Liver (tissue), 3 donors: ENCODE measurements at regions not wholly inside any gene's neighbourhood (a gene's known extent, or its start where the extent isn't known, plus 50 kb on each side); places are given as distances from the start of the nearest gene placed in this dataset.

Experiments
- CTCF ChIP-seq: fragments of 150-350 bp; IDR thresholded peaks from 2 replicates; pipeline ENCODE4 v1.5.1; 2017; ENCODE audit warnings: improper control_type of control experiment, low read depth, low read length; ENCODE audit not compliant: missing input control
- GABPA ChIP-seq, 2 donors: IDR thresholded peaks in 1 of 2; conservative IDR thresholded peaks in 1 of 2; 2 replicates each; pipeline ENCODE4 v1.6.1; 2016; ENCODE audit warnings: antibody characterized with exemption in 2 of 2, mild to moderate bottlenecking in 1 of 2, moderate library complexity in 1 of 2
- JUND ChIP-seq, 2 donors: IDR thresholded peaks; 2 replicates each; pipeline ENCODE4 v1.6.1; 2016; ENCODE audit warnings: antibody characterized with exemption in 2 of 2
- MAX ChIP-seq: IDR thresholded peaks from 2 replicates; pipeline ENCODE4 v1.6.1; 2016; ENCODE audit warnings: antibody characterized with exemption
- RAD21 ChIP-seq, 2 donors: IDR thresholded peaks; 2 replicates each; pipeline ENCODE4 v1.6.1; 2016; ENCODE audit warnings: antibody characterized with exemption in 2 of 2, mild to moderate bottlenecking in 2 of 2
- RXRA ChIP-seq, 2 donors: IDR thresholded peaks; 2 replicates each; pipeline ENCODE4 v1.6.1; 2017 to 2018; ENCODE audit warnings: antibody characterized with exemption in 2 of 2, mild to moderate bottlenecking in 1 of 2
- SP1 ChIP-seq: IDR thresholded peaks from 2 replicates; pipeline ENCODE4 v1.6.1; 2018; ENCODE audit warnings: antibody characterized with exemption, mild to moderate bottlenecking
- TAF1 ChIP-seq: conservative IDR thresholded peaks from 2 replicates; pipeline ENCODE4 v1.6.1; 2016; ENCODE audit warnings: antibody characterized with exemption, mild to moderate bottlenecking
- YY1 ChIP-seq: IDR thresholded peaks from 2 replicates; pipeline ENCODE4 v1.6.1; 2016; ENCODE audit warnings: antibody characterized with exemption, mild to moderate bottlenecking
- TF ChIP-seq, protein P1 (sequence below): IDR thresholded peaks from 2 replicates; pipeline ENCODE4 v1.6.1; 2016; ENCODE audit warnings: antibody characterized with exemption, mild to moderate bottlenecking
- donor health status: healthy.
- donor health status: healthy.

DNA sequence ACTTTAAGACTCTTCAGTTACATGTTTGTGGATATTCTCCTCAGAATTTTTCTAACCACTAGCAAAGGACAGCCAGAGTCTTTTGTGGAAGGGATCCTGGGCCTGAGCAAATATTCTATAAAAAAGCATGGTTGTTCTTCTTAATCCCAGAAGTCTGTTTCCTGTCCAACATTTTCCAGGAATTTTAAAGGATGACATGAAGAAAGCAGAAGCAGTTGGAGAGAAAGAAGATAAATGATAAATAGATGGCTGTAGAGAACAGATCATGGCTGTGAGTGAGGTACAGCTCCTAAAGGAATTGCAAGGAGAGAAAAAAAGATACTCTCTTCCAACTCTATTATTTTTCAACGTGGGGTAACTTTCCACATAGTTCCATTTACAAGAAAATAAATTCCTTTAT, 91.8 kb upstream of the STEAP4 start:
- no peak for TF ChIP-seq CTCF
- no peak for TF ChIP-seq MAX
- TF ChIP-seq GABPA (IDR thresholded peaks at IDR 0.05 in 1 of 2, conservative IDR thresholded peaks at IDR 0.05 in 1 of 2): no peak
- TF ChIP-seq JUND (IDR thresholded peaks at IDR 0.05): no peak
- TF ChIP-seq YY1: no peak
- TF ChIP-seq SP1: no peak
- no peak for TF ChIP-seq RXRA (IDR thresholded peaks at IDR 0.05)
- TF ChIP-seq TAF1: no peak
- TF ChIP-seq, protein P1, sequence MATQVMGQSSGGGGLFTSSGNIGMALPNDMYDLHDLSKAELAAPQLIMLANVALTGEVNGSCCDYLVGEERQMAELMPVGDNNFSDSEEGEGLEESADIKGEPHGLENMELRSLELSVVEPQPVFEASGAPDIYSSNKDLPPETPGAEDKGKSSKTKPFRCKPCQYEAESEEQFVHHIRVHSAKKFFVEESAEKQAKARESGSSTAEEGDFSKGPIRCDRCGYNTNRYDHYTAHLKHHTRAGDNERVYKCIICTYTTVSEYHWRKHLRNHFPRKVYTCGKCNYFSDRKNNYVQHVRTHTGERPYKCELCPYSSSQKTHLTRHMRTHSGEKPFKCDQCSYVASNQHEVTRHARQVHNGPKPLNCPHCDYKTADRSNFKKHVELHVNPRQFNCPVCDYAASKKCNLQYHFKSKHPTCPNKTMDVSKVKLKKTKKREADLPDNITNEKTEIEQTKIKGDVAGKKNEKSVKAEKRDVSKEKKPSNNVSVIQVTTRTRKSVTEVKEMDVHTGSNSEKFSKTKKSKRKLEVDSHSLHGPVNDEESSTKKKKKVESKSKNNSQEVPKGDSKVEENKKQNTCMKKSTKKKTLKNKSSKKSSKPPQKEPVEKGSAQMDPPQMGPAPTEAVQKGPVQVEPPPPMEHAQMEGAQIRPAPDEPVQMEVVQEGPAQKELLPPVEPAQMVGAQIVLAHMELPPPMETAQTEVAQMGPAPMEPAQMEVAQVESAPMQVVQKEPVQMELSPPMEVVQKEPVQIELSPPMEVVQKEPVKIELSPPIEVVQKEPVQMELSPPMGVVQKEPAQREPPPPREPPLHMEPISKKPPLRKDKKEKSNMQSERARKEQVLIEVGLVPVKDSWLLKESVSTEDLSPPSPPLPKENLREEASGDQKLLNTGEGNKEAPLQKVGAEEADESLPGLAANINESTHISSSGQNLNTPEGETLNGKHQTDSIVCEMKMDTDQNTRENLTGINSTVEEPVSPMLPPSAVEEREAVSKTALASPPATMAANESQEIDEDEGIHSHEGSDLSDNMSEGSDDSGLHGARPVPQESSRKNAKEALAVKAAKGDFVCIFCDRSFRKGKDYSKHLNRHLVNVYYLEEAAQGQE: no peak
- no peak for TF ChIP-seq RAD21 (IDR thresholded peaks at IDR 0.05)
